ENCODE measurements at regions not wholly inside any gene's neighbourhood (a gene's known extent, or its start where the extent isn't known, plus 50 kb on each side); places are given as distances from the start of the nearest gene placed in this dataset.

DNA sequence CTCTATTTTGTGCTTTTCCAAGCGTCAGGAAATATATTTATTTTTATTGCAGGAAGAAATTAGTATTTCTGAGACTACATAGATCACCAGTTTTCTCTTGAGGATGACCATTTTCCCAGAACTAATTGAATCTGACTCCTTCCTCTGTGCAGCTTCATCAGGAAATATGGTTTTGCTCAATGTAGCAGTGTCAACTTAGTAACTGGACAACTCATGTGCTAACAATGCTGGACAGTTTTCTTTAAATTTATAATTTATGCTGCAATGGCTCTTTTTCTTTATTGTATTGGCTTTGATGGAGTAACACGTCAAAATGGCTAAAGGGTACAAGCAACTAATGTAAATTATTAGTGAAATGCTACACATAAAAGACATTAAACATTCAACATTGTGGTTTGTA, 531.5 kb downstream of the ANKRD50 start:
- no peaks in the 10 kb centered on the region for H3K9me3 Mint-ChIP-seq

DNA sequence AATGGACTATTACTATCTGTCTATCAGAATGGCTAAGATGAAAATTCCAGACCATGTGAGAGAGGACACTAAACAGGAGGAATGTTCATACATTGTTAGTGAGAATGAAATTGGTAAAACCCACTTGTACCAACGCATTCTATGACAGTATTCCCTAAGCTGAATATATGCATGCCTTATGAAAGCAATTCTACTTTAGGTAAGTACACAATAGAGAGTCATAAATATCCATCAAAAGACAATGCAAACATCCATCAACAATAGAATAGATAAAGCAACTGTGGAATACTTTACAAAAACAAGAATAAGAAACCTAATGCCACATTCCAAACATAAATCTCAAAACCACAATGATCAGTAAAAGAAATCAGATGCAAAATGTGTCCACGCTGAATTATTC, 529.3 kb downstream of the ANKRD50 start:
- H3K36me3 Mint-ChIP-seq (ENCODE audit: low read depth) = no peaks in the 10 kb centered on the region
- no peaks in the 10 kb centered on the region for H3K4me1 Mint-ChIP-seq (ENCODE audit: low read depth)
- no peaks in the 10 kb centered on the region for H3K9me3 Mint-ChIP-seq
- no peak overlapping the region for H3K4me3 Mint-ChIP-seq
- no peak overlapping the region for H3K27ac Mint-ChIP-seq
- no peaks in the 10 kb centered on the region for H3K27me3 Mint-ChIP-seq

More for the DNA sequence above, 531.5 kb downstream of the ANKRD50 start:
- Mint-ChIP-seq H3K4me1 (ENCODE audit: low read depth) (no peaks in the 10 kb centered on the region), H3K27ac (no peak overlapping the region), H3K36me3 (ENCODE audit: low read depth) (no peaks in the 10 kb centered on the region), H3K4me3 (no peak overlapping the region), H3K27me3 (no peaks in the 10 kb centered on the region)

DNA sequence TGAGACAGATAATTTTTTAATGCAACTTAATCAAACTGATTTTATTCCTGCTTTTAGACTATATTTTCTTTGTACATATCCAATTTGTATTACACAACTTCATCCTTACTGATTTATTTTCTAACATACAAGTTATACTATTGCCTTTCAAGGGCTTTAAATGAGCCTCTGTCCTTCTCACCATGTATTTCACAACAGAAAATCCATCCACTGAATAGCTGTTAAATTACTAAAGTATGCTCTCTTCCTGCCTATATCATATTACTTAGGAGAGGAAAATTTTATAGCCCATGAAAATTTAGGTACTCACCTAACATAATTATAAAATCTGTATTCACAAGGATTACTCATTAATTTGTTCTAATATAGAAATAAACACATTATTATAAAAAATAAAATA, 528.6 kb downstream of the ANKRD50 start:
- Mint-ChIP-seq H3K27ac (no peak overlapping the region), H3K9me3 (no peaks in the 10 kb centered on the region), H3K27me3 (no peaks in the 10 kb centered on the region), H3K4me3 (no peak overlapping the region), H3K4me1 (ENCODE audit: low read depth) (no peaks in the 10 kb centered on the region), H3K36me3 (ENCODE audit: low read depth) (no peaks in the 10 kb centered on the region)

DNA sequence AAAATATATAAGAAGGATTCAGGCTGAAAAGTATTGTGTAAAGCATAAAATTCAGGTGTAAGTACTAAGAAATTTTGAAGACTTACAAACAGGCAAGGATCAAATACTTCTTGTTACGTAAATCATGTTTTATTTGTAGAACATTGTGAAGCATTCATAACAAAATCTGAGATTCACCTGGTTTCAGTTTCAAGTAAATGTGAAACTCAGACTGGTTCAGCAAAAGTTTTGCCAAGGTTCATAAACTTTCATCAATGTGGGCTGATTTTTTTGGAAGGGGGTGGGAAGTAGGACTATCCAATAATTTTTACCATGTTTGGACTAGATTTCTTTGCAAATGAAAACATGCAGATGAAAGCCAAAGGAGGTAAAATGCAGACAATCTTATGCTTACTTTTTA, 527.7 kb downstream of the ANKRD50 start:
- H3K4me1 Mint-ChIP-seq (ENCODE audit: low read depth) = no peaks in the 10 kb centered on the region
- no peaks in the 10 kb centered on the region for H3K9me3 Mint-ChIP-seq
- H3K36me3 Mint-ChIP-seq (ENCODE audit: low read depth) = no peaks in the 10 kb centered on the region
- no peak overlapping the region for H3K27ac Mint-ChIP-seq
- no peak overlapping the region for H3K4me3 Mint-ChIP-seq
- H3K27me3 Mint-ChIP-seq = no peaks in the 10 kb centered on the region

DNA sequence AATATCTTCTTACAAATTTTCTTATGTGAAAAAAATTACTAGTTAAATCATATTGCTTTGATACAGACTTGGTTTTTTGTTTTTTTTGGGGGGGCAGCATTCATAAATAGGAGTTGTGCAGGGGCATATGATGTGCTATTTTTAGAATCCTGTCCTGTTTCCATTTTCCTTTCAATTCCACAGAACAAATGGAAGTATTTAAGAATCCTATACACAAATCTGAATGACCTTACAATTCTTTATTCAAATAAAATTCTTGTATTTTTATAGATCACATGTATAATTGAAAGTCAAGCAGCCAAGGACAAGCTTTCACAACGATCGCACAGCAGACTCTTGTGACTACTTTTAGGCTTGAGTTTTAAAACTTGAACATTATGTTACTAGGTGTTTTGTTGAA, 523.9 kb downstream of the ANKRD50 start:
- no peak overlapping the region for H3K27ac Mint-ChIP-seq
- no peak overlapping the region for H3K4me3 Mint-ChIP-seq
- H3K36me3 Mint-ChIP-seq (ENCODE audit: low read depth) = no peaks in the 10 kb centered on the region
- no peaks in the 10 kb centered on the region for H3K4me1 Mint-ChIP-seq (ENCODE audit: low read depth)
- peaks cover 7% of the 10 kb centered on the region for H3K9me3 Mint-ChIP-seq
- no peaks in the 10 kb centered on the region for H3K27me3 Mint-ChIP-seq

DNA sequence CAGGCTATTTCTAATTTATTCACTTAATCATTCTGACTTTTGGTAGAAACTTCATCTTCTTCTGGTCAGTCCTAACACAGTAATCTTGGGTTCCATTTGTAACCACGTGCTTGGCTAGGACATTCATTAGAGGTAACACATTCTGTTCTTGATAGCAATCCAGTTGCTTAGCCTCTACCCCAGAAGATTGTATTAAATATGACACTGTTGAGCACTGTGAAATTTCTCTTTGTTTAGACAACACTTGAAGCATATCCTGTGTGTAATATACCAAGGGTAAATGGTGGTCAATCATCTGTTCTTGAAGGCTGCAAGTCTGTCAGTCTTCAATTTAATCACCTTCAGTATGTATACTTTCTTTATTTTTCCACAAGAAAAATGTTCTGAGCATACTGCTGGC, 523.0 kb downstream of the ANKRD50 start:
- no peaks in the 10 kb centered on the region for H3K4me1 Mint-ChIP-seq (ENCODE audit: low read depth)
- no peaks in the 10 kb centered on the region for H3K27me3 Mint-ChIP-seq
- H3K9me3 Mint-ChIP-seq = peaks cover 7% of the 10 kb centered on the region
- no peaks in the 10 kb centered on the region for H3K36me3 Mint-ChIP-seq (ENCODE audit: low read depth)
- no peak overlapping the region for H3K4me3 Mint-ChIP-seq
- H3K27ac Mint-ChIP-seq = no peak overlapping the region

DNA sequence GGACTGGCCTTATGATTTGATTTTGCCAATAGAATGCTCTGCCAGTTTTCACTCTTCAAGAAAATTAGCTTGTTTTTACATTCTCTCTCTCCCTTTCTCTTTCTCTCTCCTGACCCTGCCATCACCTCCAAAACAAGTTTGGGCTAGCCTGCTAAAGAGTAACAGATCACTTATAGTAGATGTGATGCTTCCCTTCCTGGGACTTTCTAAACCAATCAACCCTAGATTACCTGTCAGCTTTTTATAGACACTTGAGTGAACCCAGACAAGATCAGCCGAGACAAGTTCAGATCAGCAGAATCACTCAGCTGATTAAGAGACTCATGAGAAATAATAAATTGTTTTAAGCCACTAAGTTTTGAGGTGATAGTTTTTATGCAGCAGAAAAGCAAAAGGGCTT, 521.2 kb downstream of the ANKRD50 start:
- no peaks in the 10 kb centered on the region for H3K36me3 Mint-ChIP-seq (ENCODE audit: low read depth)
- no peaks in the 10 kb centered on the region for H3K27me3 Mint-ChIP-seq
- H3K9me3 Mint-ChIP-seq = peaks cover 12% of the 10 kb centered on the region
- no peak overlapping the region for H3K27ac Mint-ChIP-seq
- no peaks in the 10 kb centered on the region for H3K4me1 Mint-ChIP-seq (ENCODE audit: low read depth)
- H3K4me3 Mint-ChIP-seq = no peak overlapping the region

DNA sequence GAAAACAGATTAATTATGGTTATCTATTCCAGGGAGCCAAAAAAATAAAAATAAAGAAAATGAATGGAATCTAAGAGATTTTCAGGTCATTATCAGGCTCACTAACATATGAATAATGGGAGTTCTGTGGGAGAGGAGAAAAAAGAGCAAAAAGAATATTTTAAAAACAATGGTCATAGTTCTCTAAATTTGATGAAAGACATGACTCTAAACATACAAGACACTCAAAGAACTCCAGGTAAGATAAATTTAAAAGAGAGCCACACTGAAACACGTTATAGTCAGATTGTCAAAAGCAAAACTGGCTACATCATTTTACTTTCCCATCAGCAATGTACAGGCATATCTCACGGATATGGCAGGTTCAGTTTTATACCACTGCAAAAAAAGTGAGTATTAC, 520.0 kb downstream of the ANKRD50 start:
- Mint-ChIP-seq H3K27ac (no peak overlapping the region), H3K36me3 (ENCODE audit: low read depth) (no peaks in the 10 kb centered on the region), H3K4me3 (no peak overlapping the region), H3K4me1 (ENCODE audit: low read depth) (no peaks in the 10 kb centered on the region), H3K27me3 (no peaks in the 10 kb centered on the region), H3K9me3 (peaks cover 17% of the 10 kb centered on the region)

DNA sequence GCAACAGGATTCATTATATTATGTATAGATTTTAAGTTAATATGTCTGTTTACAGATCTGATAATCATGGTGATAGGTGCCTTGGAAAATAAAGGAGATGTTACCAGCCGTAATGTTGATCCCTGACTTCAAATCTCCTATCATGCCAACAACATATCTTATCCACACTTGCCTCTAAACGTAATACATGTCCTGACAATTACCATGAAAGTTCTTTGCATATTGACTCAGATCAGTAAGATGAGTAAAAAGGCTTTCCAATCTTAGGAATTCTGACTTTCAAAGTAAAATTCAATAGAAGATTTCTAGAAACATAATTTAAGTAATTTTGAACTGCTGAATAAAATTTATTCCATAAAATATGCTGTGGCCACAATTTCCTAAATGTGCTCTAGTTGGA, 513.3 kb downstream of the ANKRD50 start:
- H3K36me3 Mint-ChIP-seq (ENCODE audit: low read depth) = no peaks in the 10 kb centered on the region
- peaks cover 10% of the 10 kb centered on the region for H3K9me3 Mint-ChIP-seq
- H3K27me3 Mint-ChIP-seq = no peaks in the 10 kb centered on the region
- no peak overlapping the region for H3K27ac Mint-ChIP-seq
- no peaks in the 10 kb centered on the region for H3K4me1 Mint-ChIP-seq (ENCODE audit: low read depth)
- no peak overlapping the region for H3K4me3 Mint-ChIP-seq

DNA sequence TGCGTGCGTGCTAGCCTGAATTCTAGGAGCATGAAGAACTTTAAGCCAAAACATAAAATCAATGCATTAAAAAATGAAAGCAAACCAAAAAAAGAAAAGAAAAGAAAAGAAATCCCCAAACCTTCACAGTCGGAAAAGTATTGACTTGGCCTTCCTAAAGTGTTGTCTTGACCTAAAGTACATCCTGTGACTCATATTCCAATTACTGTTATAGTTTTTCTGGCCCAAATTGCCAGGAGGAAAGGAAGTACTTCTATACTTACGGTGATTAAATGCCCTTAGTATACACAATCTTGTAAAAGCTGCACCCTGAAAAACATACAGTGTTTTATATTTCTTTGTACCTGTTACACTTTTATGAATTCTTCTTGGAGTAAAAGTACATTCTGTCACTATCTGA, 512.8 kb downstream of the ANKRD50 start:
- H3K9me3 Mint-ChIP-seq = peaks cover 10% of the 10 kb centered on the region
- no peaks in the 10 kb centered on the region for H3K27me3 Mint-ChIP-seq
- no peak overlapping the region for H3K27ac Mint-ChIP-seq
- no peaks in the 10 kb centered on the region for H3K36me3 Mint-ChIP-seq (ENCODE audit: low read depth)
- no peaks in the 10 kb centered on the region for H3K4me1 Mint-ChIP-seq (ENCODE audit: low read depth)
- no peak overlapping the region for H3K4me3 Mint-ChIP-seq

DNA sequence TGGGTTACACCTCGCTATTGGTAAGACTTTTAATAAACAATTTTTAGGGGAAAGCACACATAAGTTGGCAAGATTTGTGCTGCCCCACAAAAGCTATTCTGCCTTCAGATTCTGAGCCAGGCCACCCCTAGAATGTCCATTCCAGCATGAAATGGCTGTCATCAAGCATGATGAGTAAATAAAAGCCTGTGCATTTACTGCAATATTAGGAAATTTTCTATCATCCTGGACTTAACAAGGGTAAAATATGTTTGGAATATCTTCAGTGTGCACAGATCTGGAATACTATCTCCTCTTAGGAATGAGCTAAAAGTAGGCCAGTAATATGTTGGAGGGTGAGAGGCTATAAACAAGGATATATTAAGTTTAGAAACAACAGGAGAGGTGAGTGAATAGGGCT, 510.9 kb downstream of the ANKRD50 start:
- H3K4me3 Mint-ChIP-seq = no peak overlapping the region
- no peaks in the 10 kb centered on the region for H3K27me3 Mint-ChIP-seq
- H3K4me1 Mint-ChIP-seq (ENCODE audit: low read depth) = no peaks in the 10 kb centered on the region
- H3K36me3 Mint-ChIP-seq (ENCODE audit: low read depth) = no peaks in the 10 kb centered on the region
- H3K9me3 Mint-ChIP-seq = peaks cover 2% of the 10 kb centered on the region
- no peak overlapping the region for H3K27ac Mint-ChIP-seq

DNA sequence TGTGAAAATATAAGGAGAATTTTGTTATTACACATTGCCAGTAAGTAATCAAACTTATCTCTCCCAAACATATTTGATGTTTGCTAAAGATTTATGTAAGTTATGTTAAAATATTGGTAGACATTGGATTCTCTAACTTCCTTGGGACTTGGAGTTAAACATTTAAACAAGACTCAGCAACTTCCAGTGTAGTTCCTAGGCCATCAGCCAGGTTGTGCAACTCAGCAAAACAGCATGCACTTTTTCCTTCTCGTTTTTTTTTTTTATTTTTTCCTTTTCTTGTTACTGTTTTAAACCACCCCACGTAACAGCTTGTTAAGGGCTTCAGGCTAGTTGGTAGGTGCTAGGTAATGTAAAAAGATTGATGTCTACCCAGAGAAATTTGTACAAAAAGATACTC, 510.4 kb downstream of the ANKRD50 start:
- peaks cover under 1% of the 10 kb centered on the region for H3K9me3 Mint-ChIP-seq
- no peak overlapping the region for H3K27ac Mint-ChIP-seq
- H3K36me3 Mint-ChIP-seq (ENCODE audit: low read depth) = no peaks in the 10 kb centered on the region
- H3K27me3 Mint-ChIP-seq = no peaks in the 10 kb centered on the region
- H3K4me1 Mint-ChIP-seq (ENCODE audit: low read depth) = no peaks in the 10 kb centered on the region
- H3K4me3 Mint-ChIP-seq = no peak overlapping the region

DNA sequence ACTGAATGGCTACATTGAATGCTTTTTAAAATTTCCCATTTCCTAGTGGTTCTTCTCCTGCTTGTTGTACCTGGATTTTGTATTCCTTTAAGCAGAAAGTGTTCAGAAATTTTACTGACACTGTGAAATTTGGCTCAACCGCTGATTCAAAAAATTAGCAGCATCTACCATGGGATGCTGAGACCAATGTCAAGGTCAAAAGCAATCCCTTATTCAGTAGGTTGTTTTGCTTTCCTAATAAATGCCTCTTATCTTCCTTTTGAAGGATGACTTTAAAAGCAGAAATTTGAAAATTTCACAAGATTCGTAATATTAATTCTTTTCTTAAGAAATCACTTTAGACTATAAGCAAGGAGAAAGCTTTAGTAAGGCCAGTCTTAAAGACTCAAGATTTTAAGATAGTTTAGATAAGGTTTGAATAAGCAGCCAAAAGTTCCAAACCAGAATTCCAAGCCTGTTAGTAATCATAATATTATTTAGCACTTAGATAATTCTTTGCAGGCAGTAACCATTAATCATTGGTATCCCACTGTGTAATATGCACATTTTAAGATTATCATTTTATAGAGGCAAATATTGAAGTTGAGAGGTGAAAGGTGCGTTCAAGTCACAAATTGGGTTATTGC, 508.8 kb downstream of the ANKRD50 start:
- no peaks in the 10 kb centered on the region for H3K36me3 Mint-ChIP-seq (ENCODE audit: low read depth)

DNA sequence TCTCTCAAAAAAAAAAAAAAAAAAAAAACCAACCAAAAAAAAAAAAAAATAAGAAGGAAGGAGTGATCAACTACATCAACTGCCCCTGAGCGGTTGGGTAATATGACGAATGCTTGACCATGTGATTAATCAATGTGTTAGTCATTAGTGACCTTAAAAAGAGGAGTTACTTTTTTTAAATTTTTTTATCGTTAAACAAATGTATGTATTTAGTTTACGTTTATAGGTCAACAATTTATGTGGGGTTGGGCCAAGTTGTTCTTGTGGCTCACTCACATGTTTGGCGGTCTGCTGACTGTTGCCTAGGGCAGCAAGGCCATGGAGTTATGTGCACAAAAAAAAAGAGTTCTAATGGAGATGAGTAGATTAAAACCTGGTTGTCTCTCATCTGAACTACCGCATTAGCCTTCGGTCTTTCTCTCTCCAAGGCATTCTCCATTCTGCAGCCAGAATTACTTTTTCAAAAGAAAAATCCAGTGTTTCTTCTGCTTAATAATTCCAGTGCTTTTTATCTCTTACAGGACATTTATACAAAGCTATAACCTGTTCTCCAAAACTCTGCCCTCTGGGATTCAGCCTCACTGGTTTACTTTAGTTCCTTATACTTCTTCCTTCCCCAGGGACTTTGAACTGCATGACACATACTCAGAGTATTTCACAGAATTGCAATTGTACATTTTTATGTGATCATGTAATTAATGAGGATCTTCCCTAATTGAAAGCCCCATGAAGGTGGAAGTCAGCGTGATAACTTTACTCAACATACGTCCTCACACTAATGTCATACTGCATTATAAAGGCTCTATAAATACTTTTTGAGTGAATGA, 505.5 kb downstream of the ANKRD50 start:
- Mint-ChIP-seq H3K4me1 (ENCODE audit: low read depth) (no peaks in the 10 kb centered on the region), H3K4me3 (no peak overlapping the region), H3K9me3 (peaks cover 3% of the 10 kb centered on the region), H3K36me3 (ENCODE audit: low read depth) (no peaks in the 10 kb centered on the region), H3K27me3 (no peaks in the 10 kb centered on the region), H3K27ac (no peak overlapping the region)

More for the DNA sequence above, 508.8 kb downstream of the ANKRD50 start:
- Mint-ChIP-seq H3K27ac (no peak overlapping the region), H3K9me3 (peaks cover 3% of the 10 kb centered on the region), H3K27me3 (no peaks in the 10 kb centered on the region), H3K4me1 (ENCODE audit: low read depth) (no peaks in the 10 kb centered on the region), H3K4me3 (no peak overlapping the region)

DNA sequence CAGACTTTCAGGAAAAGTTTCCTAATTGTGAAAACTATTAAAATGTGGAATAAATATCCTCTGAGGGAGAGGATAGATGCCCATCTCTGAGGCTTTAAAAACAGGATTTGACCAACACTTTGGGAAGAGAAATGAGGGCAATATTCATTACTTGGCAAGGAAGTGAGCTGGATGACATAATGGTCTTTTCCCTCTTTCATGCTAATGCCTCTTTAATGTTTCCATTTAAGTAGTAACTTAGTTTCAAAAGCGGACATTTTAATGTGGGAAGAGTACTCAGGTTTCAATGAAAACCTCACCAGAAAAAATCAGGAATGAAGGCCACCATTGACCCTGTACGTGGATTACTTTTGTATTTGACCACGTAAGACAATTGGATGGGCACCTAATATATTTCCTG, 503.3 kb downstream of the ANKRD50 start:
- no peaks in the 10 kb centered on the region for H3K36me3 Mint-ChIP-seq (ENCODE audit: low read depth)
- no peaks in the 10 kb centered on the region for H3K27me3 Mint-ChIP-seq
- no peak overlapping the region for H3K27ac Mint-ChIP-seq
- H3K4me1 Mint-ChIP-seq (ENCODE audit: low read depth) = no peaks in the 10 kb centered on the region
- H3K4me3 Mint-ChIP-seq = no peak overlapping the region
- peaks cover 3% of the 10 kb centered on the region for H3K9me3 Mint-ChIP-seq

DNA sequence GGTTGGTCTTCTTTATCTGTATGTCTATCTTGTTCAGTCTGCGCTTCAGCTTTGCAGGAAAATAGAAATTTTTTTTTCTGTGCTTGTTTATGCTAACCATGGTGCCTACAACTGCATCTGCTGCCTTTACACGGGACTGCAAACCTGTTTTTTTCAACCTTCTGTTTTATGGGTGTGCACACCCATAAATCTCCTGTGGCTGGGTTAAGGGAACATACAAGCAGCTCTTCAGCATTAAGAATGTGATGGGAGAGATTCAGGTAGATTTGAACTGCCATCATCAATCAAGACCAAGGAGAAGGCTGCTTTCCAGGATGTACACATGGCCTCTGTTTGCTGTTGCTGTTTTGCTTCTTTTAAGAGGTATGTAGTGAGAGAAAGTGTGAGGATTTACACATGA, 502.9 kb downstream of the ANKRD50 start:
- H3K27me3 Mint-ChIP-seq = no peaks in the 10 kb centered on the region
- H3K4me3 Mint-ChIP-seq = no peak overlapping the region
- peaks cover 3% of the 10 kb centered on the region for H3K9me3 Mint-ChIP-seq
- H3K27ac Mint-ChIP-seq = no peak overlapping the region
- H3K36me3 Mint-ChIP-seq (ENCODE audit: low read depth) = no peaks in the 10 kb centered on the region
- H3K4me1 Mint-ChIP-seq (ENCODE audit: low read depth) = no peaks in the 10 kb centered on the region

All from stimulated activated naive CD8-positive, alpha-beta T cell treated with anti-CD3 and anti-CD28 coated beads, Interleukin-15, Interleukin-2, amounts not matched to agents 100 ng/mL and 50 ng/mL, for 24 hours (primary cell).